Testis (tissue), 2 donors: ENCODE measurements at regions not wholly inside any gene's neighbourhood (a gene's known extent, or its start where the extent isn't known, plus 50 kb on each side); places are given as distances from the start of the nearest gene placed in this dataset.

Experiments
- DNase-seq: peaks from one replicate; pipeline ENCODE4 v3.0.0-alpha.2; 2019
- H3K27ac ChIP-seq, 2 donors: fragments of 200-600 bp; sonication (generic); one replicate each; pipeline ENCODE4 v1.5.1; 2019
- H3K27me3 ChIP-seq: fragments of 200-600 bp; sonication (generic); one replicate; pipeline ENCODE4 v1.5.1; 2019
- H3K36me3 ChIP-seq: fragments of 200-600 bp; sonication (generic); one replicate; pipeline ENCODE4 v1.5.1; 2017; ENCODE audit warnings: low read depth; ENCODE audit errors: missing control alignments
- H3K4me1 ChIP-seq: fragments of 200-600 bp; sonication (generic); one replicate; pipeline ENCODE4 v1.5.1; 2019
- H3K4me3 ChIP-seq, 2 donors: fragments of 200-600 bp; sonication (generic); one replicate each; pipeline ENCODE4 v1.5.1; 2017 to 2019
- H3K9me3 ChIP-seq: fragments of 200-600 bp; sonication (generic); one replicate; pipeline ENCODE4 v1.5.1; 2017
- CTCF ChIP-seq, 3 experiments: fragments of 450-650 bp in 2 of 3; fragments of 200-600 bp in 1 of 3; sonication (generic) in 1 of 3; IDR thresholded peaks; one replicate each; pipeline ENCODE4 v1.5.1; 2016 to 2019; ENCODE audit warnings: antibody characterized with exemption in 3 of 3, mild to moderate bottlenecking in 2 of 3, moderate library complexity in 1 of 3
- POLR2A ChIP-seq: fragments of 450-650 bp; IDR thresholded peaks from one replicate; pipeline ENCODE4 v1.6.1; 2017; ENCODE audit warnings: antibody characterized with exemption, mild to moderate bottlenecking, moderate library complexity
- WGBS, 2 donors: methylation state at CpG; one replicate each; pipeline ENCODE4 v1.1.5; 2018; 5-methylcytosine and 5-hydroxymethylcytosine counted together
- intact Hi-C: fragments of 100-400 bp; cut with DNase I; formaldehyde crosslinking; loops from one replicate; pipeline ENCODE4 v1.15.1; 2023; ENCODE audit warnings: low total_unique reads

DNA sequence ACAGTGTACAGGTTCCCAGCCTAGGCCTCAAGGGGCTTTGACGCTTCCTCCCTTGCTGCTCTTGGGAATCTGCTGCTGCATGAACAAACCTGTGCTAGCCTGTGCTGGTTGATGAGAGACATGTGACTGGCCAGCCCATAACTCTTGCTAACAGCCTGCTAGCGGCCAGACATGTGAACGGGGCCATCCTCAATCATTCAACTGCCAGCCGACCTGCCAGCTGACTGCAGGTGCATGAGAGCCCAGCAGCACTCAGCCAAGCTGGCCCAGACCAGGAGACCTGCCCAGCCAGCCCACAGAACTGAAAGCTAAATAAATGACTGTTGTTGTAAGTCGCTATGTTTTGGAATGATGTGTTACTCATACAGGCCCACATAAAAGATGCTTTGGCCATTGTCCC is 82.4 kb upstream of the DLG1 start:
- no peaks in the 10 kb centered on the region for H3K36me3 ChIP-seq
- 81 to 91% methylated on average over 3 to 5 of the region's 5 CpGs for WGBS, 2 donors
- no peak overlapping the region for H3K27ac ChIP-seq
- no peak for DNase-seq
- no peak overlapping the region for H3K4me3 ChIP-seq
- no peaks in the 10 kb centered on the region for H3K9me3 ChIP-seq
- TF ChIP-seq CTCF (IDR thresholded peaks at IDR 0.05) (no peak), POLR2A (no peak)
- no peaks in the 10 kb centered on the region for H3K27me3 ChIP-seq
- intact Hi-C loops: no loop called here
- H3K4me1 ChIP-seq: no peaks in the 10 kb centered on the region

DNA sequence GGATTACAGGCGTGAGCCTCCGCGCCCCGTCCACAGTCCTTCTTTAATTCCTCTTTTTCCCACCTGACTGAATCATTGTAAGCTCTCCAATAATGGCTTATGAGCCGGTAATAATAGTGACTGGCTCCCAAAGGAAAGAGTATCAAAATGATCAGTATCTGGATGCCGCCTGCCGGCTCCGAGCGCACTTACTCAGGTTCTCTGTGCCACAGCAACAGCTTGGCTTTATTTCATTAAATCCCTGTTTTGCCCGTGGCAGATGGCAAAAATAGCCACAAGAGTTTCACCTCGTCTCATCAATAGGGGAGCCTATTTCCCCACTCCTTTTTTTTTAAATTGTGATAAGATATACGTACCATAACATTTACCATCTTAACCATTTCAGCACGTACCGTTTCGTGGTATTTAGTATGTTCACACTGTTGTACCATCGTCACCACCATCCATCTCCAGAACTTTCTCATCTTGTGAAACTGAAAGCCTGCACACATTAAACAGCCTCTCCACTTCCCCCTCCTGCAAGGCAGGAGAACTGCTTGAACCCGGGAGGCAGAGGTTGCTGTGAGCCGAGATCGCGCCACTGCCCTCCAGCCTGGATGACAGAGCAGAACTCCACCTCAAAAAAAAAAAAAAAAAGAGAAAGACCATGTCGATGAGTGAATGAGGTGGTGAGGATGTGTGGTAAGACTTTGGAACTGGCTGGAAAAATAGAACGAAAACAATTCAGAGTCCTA is 80.7 kb upstream of the DLG1 start:
- 67 to 76% methylated on average over 22 of the region's 22 CpGs for WGBS, 2 donors
- no peak overlapping the region for H3K27ac ChIP-seq

GRCh38 chr3:197376735-197377555 is 78.5 kb upstream of the DLG1 start:
- 77 to 83% methylated on average over 10 of the region's 10 CpGs for WGBS, 2 donors
- DNase-seq: no peak
- intact Hi-C loops: no loop called here

More for the DNA sequence above, 80.7 kb upstream of the DLG1 start:
- Histone ChIP-seq H3K4me1 (no peaks in the 10 kb centered on the region), H3K27me3 (no peaks in the 10 kb centered on the region), H3K4me3 (no peak overlapping the region), H3K9me3 (no peaks in the 10 kb centered on the region), H3K36me3 (no peaks in the 10 kb centered on the region)
- TF ChIP-seq CTCF (IDR thresholded peaks at IDR 0.05): no peak
- no peak for TF ChIP-seq POLR2A
- DNase-seq: no peak
- intact Hi-C loops: no loop called here

DNA sequence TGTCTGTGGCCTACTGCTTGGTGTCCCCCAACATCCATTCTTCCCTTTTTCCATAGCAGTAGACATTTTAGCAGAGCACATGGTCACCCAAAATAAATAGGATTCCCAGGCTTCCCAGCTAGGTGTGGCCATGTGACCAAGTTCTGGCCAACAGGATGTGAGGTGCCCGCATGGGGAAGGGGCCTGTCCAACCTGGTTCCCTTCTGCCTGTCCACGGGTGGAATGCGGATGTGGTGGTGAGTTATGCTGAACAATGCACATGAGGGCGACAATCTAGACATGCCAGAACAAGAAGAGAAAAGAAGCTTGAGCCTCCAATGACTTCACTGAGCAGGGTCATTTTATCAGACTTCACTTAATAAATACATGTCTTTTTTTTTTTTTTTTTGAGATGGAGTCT is 77.6 kb upstream of the DLG1 start:
- TF ChIP-seq CTCF (IDR thresholded peaks at IDR 0.05) (no peak), POLR2A (no peak)
- Histone ChIP-seq H3K27ac (no peak overlapping the region), H3K4me3 (no peak overlapping the region), H3K36me3 (no peaks in the 10 kb centered on the region), H3K4me1 (no peaks in the 10 kb centered on the region), H3K9me3 (no peaks in the 10 kb centered on the region), H3K27me3 (no peaks in the 10 kb centered on the region)
- intact Hi-C loops: no loop called here
- no peak for DNase-seq
- 85 to 96% methylated on average over 4 of the region's 4 CpGs for WGBS, 2 donors

More at GRCh38 chr3:197376735-197377555, 78.5 kb upstream of the DLG1 start:
- TF ChIP-seq POLR2A (no peak), CTCF (IDR thresholded peaks at IDR 0.05) (no peak)
- no peaks in the 10 kb centered on the region for H3K27me3 ChIP-seq
- no peaks in the 10 kb centered on the region for H3K9me3 ChIP-seq
- no peak overlapping the region for H3K27ac ChIP-seq
- no peak overlapping the region for H3K4me3 ChIP-seq
- no peaks in the 10 kb centered on the region for H3K4me1 ChIP-seq
- no peaks in the 10 kb centered on the region for H3K36me3 ChIP-seq
